SU-DHL-6 (cell line): ENCODE measurements at regions not wholly inside any gene's neighbourhood (a gene's known extent, or its start where the extent isn't known, plus 50 kb on each side); places are given as distances from the start of the nearest gene placed in this dataset.

Experiments used
- H2AFZ ChIP-seq: fragments of 200-600 bp; sonication (generic); 2 replicates; pipeline ENCODE4 v1.6.1; 2014; ENCODE audit warnings: low read depth, mild to moderate bottlenecking, moderate library complexity, mixed read lengths, antibody characterized with exemption, low read length; ENCODE audit not compliant: severe bottlenecking
- H3F3A ChIP-seq: fragments of 200-600 bp; shearing (Covaris generic); 2 replicates; pipeline ENCODE4 v1.6.0; 2016; ENCODE audit warnings: antibody characterized with exemption, mild to moderate bottlenecking; ENCODE audit not compliant: insufficient read depth
- H3K27ac ChIP-seq: fragments of 200-600 bp; sonication (generic); 2 replicates; pipeline ENCODE4 v1.5.1; 2016; ENCODE audit warnings: low read depth, mild to moderate bottlenecking, low read length, moderate library complexity, mixed read lengths
- H3K27me3 ChIP-seq: fragments of 200-600 bp; sonication (generic), shearing (Covaris generic); 2 replicates; pipeline ENCODE4 v1.6.0; 2014; ENCODE audit warnings: mild to moderate bottlenecking, low read length
- H3K36me3 ChIP-seq: fragments of 200-600 bp; sonication (generic); 2 replicates; pipeline ENCODE4 v1.6.1; 2014; ENCODE audit warnings: mild to moderate bottlenecking, low read length, mixed read lengths
- H3K4me2 ChIP-seq: fragments of 300-600, 200-600 bp; shearing (Covaris generic), sonication (generic); 2 replicates; pipeline ENCODE4 v1.6.0; 2014; ENCODE audit warnings: low read length, low read depth, mild to moderate bottlenecking; ENCODE audit not compliant: poor library complexity, severe bottlenecking
- H3K4me3 ChIP-seq: fragments of 200-600 bp; sonication (generic); 2 replicates; pipeline ENCODE4 v1.5.1; 2014; ENCODE audit warnings: antibody characterized with exemption, low read length, mild to moderate bottlenecking, mixed read lengths; ENCODE audit not compliant: insufficient read depth, poor library complexity, severe bottlenecking
- H3K79me2 ChIP-seq: fragments of 200-600 bp; sonication (generic); 2 replicates; pipeline ENCODE4 v1.6.1; 2014; ENCODE audit warnings: mild to moderate bottlenecking, low read length, moderate library complexity; ENCODE audit not compliant: insufficient read depth
- H3K9ac ChIP-seq: fragments of 200-600 bp; sonication (generic); 2 replicates; pipeline ENCODE4 v1.7.0; 2014; ENCODE audit warnings: mild to moderate bottlenecking, low read length
- H3K9me2 ChIP-seq: fragments of 200-600 bp; sonication (generic); replicated peaks from 2 replicates; pipeline ENCODE4 v1.6.1; 2014; ENCODE audit warnings: low read length; ENCODE audit not compliant: insufficient read depth
- H3K9me3 ChIP-seq: fragments of 200-600 bp; sonication (generic); 2 replicates; pipeline ENCODE4 v1.6.1; 2014; ENCODE audit warnings: low read length, mixed read lengths; ENCODE audit not compliant: insufficient read depth
- H4K20me1 ChIP-seq: fragments of 200-600 bp; sonication (generic); 2 replicates; pipeline ENCODE4 v1.6.1; 2014; ENCODE audit warnings: low read depth, mild to moderate bottlenecking, antibody characterized with exemption, low read length, moderate library complexity, mixed read lengths
- EZH2phosphoT487 ChIP-seq: fragments of 200-600 bp; sonication (generic), shearing (Covaris generic); conservative IDR thresholded peaks from 2 replicates; pipeline ENCODE4 v1.6.1; 2018; ENCODE audit warnings: mild to moderate bottlenecking, antibody characterized with exemption, low read length, moderate library complexity, mixed read lengths
- TF ChIP-seq, protein P1 (sequence below): fragments of 200-600 bp; sonication (generic); IDR thresholded peaks from one replicate; pipeline ENCODE4 v1.5.1; 2017; ENCODE audit warnings: antibody characterized with exemption, mild to moderate bottlenecking, low read length, moderate library complexity; ENCODE audit not compliant: insufficient read depth, poor library complexity, severe bottlenecking

DNA sequence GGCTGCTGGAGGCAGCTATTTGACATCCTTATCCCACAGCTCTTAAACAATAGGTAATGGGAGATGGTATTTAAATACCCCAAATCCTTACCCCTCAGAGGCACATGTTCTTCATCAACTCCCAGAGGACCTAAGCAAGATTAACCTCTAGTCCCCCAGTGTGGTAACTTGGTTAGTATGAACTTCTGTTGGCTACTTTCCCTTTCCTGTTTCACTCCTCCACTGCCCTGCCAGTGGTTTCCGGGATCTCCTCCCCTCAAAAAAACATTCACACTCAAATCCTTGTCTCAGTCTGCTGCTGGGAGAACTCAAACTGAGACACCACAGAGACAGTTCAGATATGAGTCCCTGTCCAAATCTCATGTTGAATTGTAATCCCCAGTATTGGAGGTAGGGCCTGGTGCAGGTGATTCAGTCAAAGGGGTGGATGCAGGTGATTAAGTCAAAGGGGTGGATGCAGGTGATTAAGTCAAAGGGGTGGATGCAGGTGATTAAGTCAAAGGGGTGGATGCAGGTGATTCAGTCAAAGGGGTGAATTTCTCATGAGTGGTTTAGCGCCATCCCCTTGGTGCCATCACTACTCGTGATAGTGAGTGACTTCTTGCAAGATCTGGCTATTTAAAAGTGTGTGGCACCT is 335.0 kb upstream of the CTNNB1 start:
- Histone ChIP-seq H3K4me2 (no peak overlapping the region), H2AFZ (no peak overlapping the region), H3K27me3 (no peaks in the 10 kb centered on the region), H3K36me3 (no peaks in the 10 kb centered on the region), H4K20me1 (no peaks in the 10 kb centered on the region), H3K9me3 (peaks cover 3% of the 10 kb centered on the region; the same call in 1 of the 2 replicates), H3F3A (no peaks in the 10 kb centered on the region), H3K9me2 (no peaks in the 10 kb centered on the region), H3K27ac (no peak overlapping the region), H3K4me3 (no peak overlapping the region), H3K9ac (no peak overlapping the region), H3K79me2 (no peaks in the 10 kb centered on the region)
- TF ChIP-seq, protein P1, sequence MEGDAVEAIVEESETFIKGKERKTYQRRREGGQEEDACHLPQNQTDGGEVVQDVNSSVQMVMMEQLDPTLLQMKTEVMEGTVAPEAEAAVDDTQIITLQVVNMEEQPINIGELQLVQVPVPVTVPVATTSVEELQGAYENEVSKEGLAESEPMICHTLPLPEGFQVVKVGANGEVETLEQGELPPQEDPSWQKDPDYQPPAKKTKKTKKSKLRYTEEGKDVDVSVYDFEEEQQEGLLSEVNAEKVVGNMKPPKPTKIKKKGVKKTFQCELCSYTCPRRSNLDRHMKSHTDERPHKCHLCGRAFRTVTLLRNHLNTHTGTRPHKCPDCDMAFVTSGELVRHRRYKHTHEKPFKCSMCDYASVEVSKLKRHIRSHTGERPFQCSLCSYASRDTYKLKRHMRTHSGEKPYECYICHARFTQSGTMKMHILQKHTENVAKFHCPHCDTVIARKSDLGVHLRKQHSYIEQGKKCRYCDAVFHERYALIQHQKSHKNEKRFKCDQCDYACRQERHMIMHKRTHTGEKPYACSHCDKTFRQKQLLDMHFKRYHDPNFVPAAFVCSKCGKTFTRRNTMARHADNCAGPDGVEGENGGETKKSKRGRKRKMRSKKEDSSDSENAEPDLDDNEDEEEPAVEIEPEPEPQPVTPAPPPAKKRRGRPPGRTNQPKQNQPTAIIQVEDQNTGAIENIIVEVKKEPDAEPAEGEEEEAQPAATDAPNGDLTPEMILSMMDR = no peak

DNA sequence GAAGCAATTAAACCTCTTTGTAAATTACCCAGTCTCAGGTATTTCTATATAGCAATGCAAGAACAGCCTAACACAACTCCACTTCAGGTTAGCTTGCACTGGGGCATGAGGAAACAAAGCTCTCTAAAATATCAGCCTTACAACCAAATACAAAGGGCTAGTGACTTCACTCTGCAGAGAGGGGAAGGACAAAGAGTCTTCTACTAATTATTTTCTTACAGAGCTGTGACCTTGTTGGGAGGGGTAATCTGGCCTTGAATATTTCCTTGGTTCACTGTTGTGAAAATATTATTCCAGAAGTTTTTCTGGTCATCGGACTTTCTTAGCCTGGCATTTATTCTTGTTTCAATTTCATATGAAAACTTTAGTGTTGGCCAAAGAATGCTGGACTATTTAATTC is 334.4 kb upstream of the CTNNB1 start:
- no peaks in the 10 kb centered on the region for H3K36me3 ChIP-seq
- H3F3A ChIP-seq = no peaks in the 10 kb centered on the region
- H3K9ac ChIP-seq = no peak overlapping the region
- TF ChIP-seq, protein P1 = no peak
- no peak for TF ChIP-seq EZH2phosphoT487
- no peaks in the 10 kb centered on the region for H3K9me2 ChIP-seq
- no peaks in the 10 kb centered on the region for H3K27me3 ChIP-seq
- no peak overlapping the region for H3K4me3 ChIP-seq
- H3K27ac ChIP-seq = no peak overlapping the region
- no peak overlapping the region for H3K4me2 ChIP-seq
- H4K20me1 ChIP-seq = no peaks in the 10 kb centered on the region
- H2AFZ ChIP-seq = no peak overlapping the region
- peaks cover 3% of the 10 kb centered on the region; the same call in 1 of the 2 replicates for H3K9me3 ChIP-seq
- H3K79me2 ChIP-seq = no peaks in the 10 kb centered on the region

DNA sequence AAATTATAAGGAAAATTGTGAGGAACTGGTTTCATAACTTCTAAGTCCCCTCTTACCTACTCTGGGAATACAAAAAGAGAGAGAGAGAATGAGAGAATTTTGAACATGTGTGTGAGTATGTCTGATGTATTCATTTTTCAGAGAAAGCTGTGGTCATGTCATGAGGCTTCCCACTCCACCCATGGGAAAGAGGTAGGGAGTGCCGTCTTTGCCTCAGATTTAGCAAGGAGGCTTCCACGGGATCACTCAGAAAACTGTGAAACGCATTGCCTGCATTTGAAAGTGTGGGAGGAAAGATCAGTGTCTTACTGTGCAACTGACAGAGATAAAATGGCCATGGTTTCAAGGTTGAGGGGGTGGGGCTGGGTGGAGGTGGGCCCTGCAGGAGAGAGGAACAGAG is 331.5 kb upstream of the CTNNB1 start:
- H3K9ac ChIP-seq = no peak overlapping the region
- no peaks in the 10 kb centered on the region for H3K36me3 ChIP-seq
- H3K4me3 ChIP-seq = no peak overlapping the region
- H3K4me2 ChIP-seq = no peak overlapping the region
- H3F3A ChIP-seq = no peaks in the 10 kb centered on the region
- TF ChIP-seq EZH2phosphoT487 = no peak
- TF ChIP-seq, protein P1 = no peak
- H3K79me2 ChIP-seq = no peaks in the 10 kb centered on the region
- no peaks in the 10 kb centered on the region for H3K9me2 ChIP-seq
- H3K27ac ChIP-seq = no peak overlapping the region
- peaks cover 3% of the 10 kb centered on the region; the same call in 1 of the 2 replicates for H3K9me3 ChIP-seq
- no peaks in the 10 kb centered on the region for H3K27me3 ChIP-seq
- no peak overlapping the region for H2AFZ ChIP-seq
- H4K20me1 ChIP-seq = no peaks in the 10 kb centered on the region
